GM10266 (cell line): ENCODE measurements at regions not wholly inside any gene's neighbourhood (a gene's known extent, or its start where the extent isn't known, plus 50 kb on each side); places are given as distances from the start of the nearest gene placed in this dataset.

Source experiments
- DNase-seq: peaks from one replicate; pipeline ENCODE4 v3.0.0; 2012; ENCODE audit errors: extremely low spot score
- CTCF ChIP-seq: IDR thresholded peaks from 2 replicates; pipeline ENCODE4 v1.5.1; 2012; ENCODE audit warnings: mild to moderate bottlenecking, low read depth; ENCODE audit not compliant: control insufficient read depth, insufficient read depth; ENCODE audit errors: missing control alignments

GRCh38 chr3:18786650-18787323 lies 361.5 kb upstream of the KCNH8 start:
- TF ChIP-seq CTCF, result no peak
- no peak for DNase-seq

- no peak for DNase-seq
- TF ChIP-seq CTCF, result no peak
Observed at GRCh38 chr3:18782191-18782590, 357.1 kb upstream of the SATB1 start.

- TF ChIP-seq CTCF, result no peak
- no peak for DNase-seq
Observed at GRCh38 chr3:18780959-18781358, 355.8 kb upstream of the SATB1 start.

GRCh38 chr3:18779704-18780103 lies 354.6 kb upstream of the SATB1 start:
- no peak for DNase-seq
- no peak for TF ChIP-seq CTCF

- no peak for DNase-seq
- no peak for TF ChIP-seq CTCF
Observed at GRCh38 chr3:18778598-18778997, 353.5 kb upstream of the SATB1 start.

- TF ChIP-seq CTCF, result no peak
Observed at GRCh38 chr3:18778094-18778493, 353.0 kb upstream of the SATB1 start.

GRCh38 chr3:18775501-18775900 lies 350.4 kb upstream of the SATB1 start:
- no peak for DNase-seq
- TF ChIP-seq CTCF, result no peak

More at GRCh38 chr3:18778094-18778493, 353.0 kb upstream of the SATB1 start:
- no peak for DNase-seq
